GM18858 (cell line): ENCODE measurements at regions not wholly inside any gene's neighbourhood (a gene's known extent, or its start where the extent isn't known, plus 50 kb on each side); places are given as distances from the start of the nearest gene placed in this dataset.
"Not testable (repeated sequence)": the region's sequence is repeated elsewhere in the genome, so short reads cannot be mapped to it uniquely, and the experiment has no call there.

ENCODE experiments used
- ATAC-seq: cut with Tn5 transposase; IDR thresholded peaks from one replicate; pipeline ENCODE4 v1.9.1; 2021; ENCODE audit not compliant: unreplicated experiment

DNA sequence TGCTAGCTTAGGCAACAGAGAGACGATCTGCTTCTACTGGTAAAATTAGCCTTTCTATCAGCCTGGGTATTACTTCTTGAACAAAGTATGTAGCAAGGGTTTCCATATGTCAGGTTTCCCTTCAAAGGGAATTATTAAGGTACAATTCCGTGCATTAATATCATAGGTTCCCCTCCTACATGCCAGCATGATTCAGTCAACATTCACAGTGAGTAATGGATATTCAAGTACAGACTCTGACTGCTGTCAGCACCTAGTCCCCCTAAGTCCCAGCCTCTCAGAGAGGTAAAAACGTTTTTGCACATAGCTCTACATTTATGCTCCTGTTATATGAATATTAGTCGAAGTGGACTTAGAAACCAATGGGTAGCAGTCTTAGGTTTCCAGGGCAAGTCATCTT lies 322.4 kb upstream of the CCNG1 start:
- ATAC-seq: no peak

DNA sequence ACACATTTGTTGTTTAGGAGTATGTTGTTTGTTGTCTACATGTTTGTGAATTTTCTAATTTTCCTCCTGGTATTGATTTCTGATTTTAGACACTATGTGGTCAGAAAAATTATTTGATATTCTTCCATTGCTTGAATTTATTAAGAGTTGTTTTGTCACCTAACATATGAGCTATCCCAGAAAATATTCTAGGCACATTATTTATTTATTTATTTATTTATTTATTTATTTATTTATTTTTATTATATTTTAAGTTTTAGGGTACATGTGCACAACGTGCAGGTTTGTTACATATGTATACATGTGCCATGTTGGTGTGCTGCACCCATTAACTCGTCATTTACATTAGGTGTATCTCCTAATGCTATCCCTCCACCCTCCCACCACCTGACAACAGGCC lies 320.8 kb upstream of the CCNG1 start:
- ATAC-seq: not testable (repeated sequence)

- no peak for ATAC-seq
Measured at GRCh38 chr5:163134061-163134460, 303.3 kb upstream of the CCNG1 start.

GRCh38 chr5:163135849-163136248 lies 301.5 kb upstream of the CCNG1 start:
- ATAC-seq: no peak

DNA sequence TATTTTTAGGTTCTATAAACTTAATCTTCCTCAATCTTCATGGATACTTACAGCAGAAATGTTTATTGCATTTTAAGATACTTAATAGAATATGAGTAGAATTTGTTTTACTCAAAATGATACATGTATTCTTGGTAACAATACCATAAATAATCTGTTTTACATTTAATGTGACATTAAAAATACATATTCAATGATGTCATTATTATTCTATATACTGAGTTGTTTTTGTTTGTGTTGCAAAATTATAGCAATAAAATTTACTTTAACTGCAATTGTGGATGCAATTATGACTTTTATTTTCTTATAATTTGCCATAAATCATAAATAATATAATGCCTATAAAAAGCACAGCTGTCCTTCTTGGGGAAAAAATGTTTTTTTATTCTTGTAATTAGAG lies 275.9 kb upstream of the CCNG1 start:
- no peak for ATAC-seq

DNA sequence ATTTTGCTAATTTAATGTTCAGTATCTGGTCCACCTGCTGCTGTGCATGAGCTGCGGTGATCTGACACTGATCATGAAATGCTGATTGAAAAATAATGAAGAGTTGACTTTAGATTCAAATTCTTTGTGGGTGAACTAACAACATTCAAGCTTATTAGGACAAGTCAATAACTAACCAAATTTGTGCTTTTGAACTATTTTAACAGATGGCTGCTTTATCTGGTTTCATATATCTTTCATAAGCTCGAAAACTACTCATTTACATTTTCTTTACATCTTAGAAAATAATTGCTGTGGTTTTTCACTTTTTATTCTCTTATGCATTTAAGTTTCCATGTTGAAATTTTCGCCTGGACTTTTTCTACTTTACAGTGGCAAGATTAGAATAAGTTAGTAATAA lies 274.8 kb upstream of the CCNG1 start:
- ATAC-seq: no peak

DNA sequence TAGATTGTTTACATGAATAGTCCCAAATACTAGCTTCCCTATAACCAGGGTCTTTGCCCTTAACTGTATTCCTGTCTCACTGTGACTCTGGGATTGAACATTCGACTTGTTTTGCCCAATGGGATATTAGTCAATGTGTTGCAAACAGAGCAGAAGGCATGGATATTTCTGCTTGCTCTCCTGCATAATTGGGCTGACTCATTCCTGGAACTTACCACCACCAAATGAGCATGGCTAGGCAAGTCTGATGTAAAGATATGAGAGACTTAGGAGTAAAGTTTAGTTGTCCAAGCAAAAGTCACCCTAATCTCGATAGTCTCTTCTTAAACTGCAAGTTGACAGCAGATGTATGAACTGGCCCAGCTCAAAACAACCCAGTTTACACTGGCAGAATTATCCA lies 273.5 kb upstream of the CCNG1 start:
- ATAC-seq: no peak

DNA sequence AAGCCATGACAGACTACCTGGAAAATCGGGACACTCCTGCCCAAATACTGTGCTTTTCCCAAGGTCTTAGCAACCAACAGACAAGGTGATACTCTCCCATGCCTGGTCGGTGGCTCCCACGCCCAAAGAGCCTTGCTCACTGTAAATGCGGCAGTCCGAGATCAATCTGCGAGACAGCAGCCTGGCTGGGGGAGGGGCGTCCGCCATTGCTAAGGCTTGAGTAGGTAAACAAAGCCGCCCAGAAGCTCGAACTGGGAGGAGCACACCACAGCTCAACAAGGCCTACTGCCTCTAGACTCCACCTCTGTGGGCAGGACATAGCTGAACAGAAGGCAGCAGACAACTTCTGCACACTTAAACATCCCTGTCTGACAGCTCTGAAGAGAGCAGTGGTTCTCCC lies 272.1 kb upstream of the CCNG1 start:
- ATAC-seq: no peak

- ATAC-seq: not testable (repeated sequence)
Measured at GRCh38 chr5:163170161-163170560, 267.2 kb upstream of the CCNG1 start.

DNA sequence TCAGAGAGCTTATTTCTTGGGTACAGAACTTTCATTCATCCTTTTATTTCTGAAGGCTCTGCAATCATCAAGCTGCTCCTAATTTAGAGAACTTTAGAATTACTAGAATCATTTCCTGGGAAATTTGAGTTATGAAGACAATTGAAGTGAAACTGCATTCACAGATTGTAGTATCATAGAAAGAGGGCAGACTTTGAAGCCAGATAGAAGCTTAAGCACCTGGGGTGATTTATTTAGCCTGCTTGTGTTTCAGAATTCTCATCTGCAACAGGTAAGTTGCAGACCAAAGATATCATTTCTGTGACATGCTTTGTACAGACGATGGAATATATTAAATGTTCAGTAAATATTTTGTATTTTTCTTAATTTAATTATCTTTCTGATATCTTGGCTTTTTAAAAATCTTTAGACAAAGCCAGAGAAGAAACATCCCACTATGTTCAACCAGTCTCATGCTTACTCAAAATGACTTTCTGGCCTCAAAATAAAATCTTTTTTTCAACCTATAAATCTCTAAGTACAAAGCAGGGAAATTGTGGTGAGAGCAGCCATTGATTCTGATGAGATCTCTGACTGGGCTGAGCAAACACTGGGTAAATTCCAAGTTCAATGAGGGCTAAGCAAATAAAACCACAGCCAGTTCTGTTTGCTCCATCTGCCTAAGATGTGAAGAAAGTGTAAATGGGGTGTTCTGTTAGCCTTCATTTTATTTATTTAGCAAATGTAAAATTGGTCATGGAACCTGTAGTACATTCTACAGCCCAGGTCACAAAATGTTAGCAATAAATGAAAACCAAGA lies 264.7 kb upstream of the CCNG1 start:
- ATAC-seq: no peak

DNA sequence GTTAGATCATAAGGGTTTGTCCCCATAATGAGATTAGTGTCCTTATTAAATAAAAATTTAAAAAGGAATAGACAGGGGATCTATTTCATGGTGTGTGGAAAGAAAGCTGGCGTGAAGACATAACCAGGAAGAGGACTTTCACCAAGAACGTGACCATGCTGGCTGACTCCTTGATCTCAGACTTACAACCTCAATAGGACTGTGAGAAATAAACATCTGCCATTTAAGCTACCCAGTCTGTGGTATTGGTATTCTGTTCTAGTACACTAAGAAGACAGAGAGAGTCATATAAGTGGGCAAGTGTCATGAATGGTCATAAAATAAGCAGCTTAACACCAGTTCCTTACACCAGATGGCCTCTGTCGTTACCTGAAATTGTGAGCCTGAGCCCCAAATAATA lies 259.4 kb upstream of the CCNG1 start:
- ATAC-seq: no peak

GRCh38 chr5:163185315-163185714 lies 252.1 kb upstream of the CCNG1 start:
- no peak for ATAC-seq

- ATAC-seq: no peak
Measured at GRCh38 chr5:163189023-163189553, 248.3 kb upstream of the CCNG1 start.

DNA sequence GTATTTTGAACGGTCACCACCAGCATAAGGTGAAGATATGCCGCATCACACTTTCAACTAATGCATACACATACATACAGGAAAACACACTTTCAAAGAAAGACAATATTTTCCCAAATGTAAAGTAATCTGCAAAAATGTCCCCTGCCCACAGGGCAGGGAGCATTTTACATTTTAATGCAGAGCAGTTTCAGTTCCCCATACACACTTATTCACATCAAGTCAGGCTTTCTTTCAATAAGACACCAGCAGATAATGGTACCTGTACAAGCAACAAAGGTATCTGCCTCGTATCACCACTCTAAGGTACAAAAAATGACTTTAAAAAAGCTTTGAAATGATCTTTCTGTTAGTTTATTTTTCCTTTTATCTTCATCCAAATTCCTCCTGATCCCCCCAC lies 247.1 kb upstream of the CCNG1 start:
- peak; percentile 61 for ATAC-seq

GRCh38 chr5:163190784-163191183 lies 246.6 kb upstream of the CCNG1 start:
- ATAC-seq: no peak

DNA sequence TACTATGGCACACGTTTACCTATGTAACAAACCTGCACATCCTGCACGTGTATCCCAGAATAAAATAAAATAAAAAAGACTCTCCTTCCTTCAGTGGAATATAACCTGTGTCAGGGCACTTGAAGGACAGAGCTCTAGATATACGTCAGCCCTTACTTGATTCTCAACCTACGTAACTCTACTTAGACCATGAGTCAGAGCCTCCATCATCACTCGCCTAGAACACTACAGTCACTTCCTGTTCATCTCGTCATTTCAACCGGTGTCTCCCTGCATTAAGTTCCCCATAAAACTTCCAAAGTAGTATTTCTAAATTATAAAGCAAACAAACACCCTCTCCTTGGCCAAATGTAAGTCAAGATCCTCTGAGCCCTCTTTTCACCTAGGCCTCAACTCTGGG lies 243.5 kb upstream of the CCNG1 start:
- no peak for ATAC-seq

- no peak for ATAC-seq
Measured at GRCh38 chr5:163205645-163206044, 231.8 kb upstream of the CCNG1 start.

DNA sequence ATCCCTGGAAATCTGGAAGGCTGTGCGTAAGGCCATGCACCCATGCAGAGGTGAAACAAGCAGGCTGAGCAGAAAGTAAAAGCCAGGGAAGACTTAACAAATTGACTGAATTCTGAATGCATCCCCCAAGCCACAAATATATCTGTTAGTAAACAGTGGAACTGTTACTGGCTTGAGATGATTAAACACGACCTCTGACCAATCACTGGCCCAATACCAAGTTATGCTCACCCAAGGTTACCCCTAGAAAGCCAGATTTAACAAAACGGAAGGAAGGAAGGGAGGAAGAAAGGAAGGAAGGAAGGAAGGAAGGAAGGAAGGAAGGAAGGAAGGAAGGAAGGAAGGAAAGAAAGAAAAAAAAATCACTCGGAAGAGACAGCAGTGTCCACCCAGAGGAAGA lies 215.8 kb upstream of the CCNG1 start:
- ATAC-seq: no peak

DNA sequence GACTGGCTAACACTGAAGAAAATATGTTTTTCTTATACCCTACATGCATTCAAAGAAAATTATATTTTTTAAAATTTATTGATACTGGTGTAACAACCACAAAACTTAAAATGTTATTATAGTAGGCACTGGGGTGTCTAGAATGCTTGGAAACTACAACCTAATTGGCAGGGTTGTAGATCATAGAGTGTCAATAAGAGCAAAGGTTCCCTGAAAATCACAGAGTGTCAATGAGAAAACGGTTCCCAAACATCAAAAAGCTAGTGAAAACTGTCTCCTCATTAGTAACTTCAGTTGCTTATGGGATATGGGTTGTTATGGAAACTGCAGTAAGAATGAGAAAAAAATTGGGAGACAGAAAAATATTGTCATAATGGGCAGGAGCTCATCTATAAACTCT lies 214.4 kb upstream of the CCNG1 start:
- no peak for ATAC-seq

DNA sequence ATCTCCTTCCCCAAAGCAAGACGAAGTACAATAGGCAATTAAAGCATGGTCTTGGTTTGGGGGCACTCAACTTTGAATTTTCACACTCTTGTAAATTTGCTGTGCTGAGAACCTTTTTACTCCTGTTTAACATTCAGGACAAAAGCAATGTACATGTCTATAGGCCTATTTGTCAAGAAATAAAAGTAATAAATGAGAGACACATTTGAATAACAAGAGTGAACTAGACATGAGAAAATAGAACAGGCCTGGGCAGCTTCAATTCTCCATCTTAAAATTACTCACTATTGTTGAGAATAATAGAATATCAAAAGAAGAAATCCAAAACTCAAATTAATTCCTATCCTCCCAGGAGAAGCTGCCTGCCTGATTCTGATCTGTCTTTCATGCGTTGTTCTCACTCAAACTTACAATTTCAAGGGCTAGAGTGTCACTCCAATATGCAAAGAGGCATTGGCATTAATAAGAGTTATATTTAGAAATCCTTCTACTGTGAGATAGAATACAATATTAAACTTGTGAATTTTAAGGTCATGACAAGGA lies 192.9 kb upstream of the CCNG1 start:
- ATAC-seq: no peak

GRCh38 chr5:163245584-163245983 lies 191.8 kb upstream of the CCNG1 start:
- no peak for ATAC-seq

GRCh38 chr5:163248333-163248732 lies 189.1 kb upstream of the CCNG1 start:
- no peak for ATAC-seq

DNA sequence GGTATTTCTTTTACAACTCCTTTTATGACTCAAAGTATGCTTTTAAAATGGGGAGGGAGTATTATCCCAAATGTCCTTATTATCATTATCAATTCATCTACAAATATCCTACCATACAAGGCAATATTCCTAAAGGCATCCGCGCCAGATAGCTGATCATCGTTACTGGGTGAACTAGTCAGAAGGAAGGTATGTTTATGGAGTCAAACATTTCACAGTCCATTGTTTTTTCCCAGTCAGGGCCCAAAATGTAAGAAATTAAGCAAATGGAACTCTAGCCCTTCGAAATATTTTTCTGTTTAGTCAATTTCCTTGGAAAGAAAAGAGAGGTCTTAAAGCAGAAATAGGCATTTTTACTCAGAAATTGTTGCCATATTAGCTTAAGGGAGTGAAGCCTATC lies 188.5 kb upstream of the CCNG1 start:
- no peak for ATAC-seq
